NT2/D1 (cell line): ENCODE measurements at regions not wholly inside any gene's neighbourhood (a gene's known extent, or its start where the extent isn't known, plus 50 kb on each side); places are given as distances from the start of the nearest gene placed in this dataset.

ENCODE experiments used
- DNase-seq: peaks from one replicate; pipeline ENCODE4 v3.0.0-alpha.2; 2011; ENCODE audit warnings: low read depth, low spot score
- H3K27me3 ChIP-seq: 2 replicates; pipeline ENCODE4 v1.6.0; 2011; ENCODE audit warnings: mild to moderate bottlenecking; ENCODE audit not compliant: insufficient read length, insufficient read depth
- H3K36me3 ChIP-seq: 2 replicates; pipeline ENCODE4 v1.6.1; 2011; ENCODE audit warnings: mild to moderate bottlenecking, low read length, mixed read lengths; ENCODE audit not compliant: insufficient read depth, insufficient read length
- H3K4me1 ChIP-seq: 2 replicates; pipeline ENCODE4 v1.5.1; 2011; ENCODE audit not compliant: insufficient read depth, insufficient read length
- H3K4me3 ChIP-seq: 2 replicates; pipeline ENCODE4 v1.5.1; 2011; ENCODE audit warnings: low read depth; ENCODE audit not compliant: insufficient read length
- H3K9ac ChIP-seq: 2 replicates; pipeline ENCODE4 v1.6.0; 2011; ENCODE audit warnings: low read depth; ENCODE audit not compliant: insufficient read length
- H3K9me3 ChIP-seq: 2 replicates; pipeline ENCODE4 v1.5.1; 2011; ENCODE audit warnings: mild to moderate bottlenecking, low read length; ENCODE audit not compliant: insufficient read depth
- SUZ12 ChIP-seq: IDR thresholded peaks from 2 replicates; pipeline ENCODE4 v1.6.1; 2011; ENCODE audit not compliant: insufficient read length, insufficient read depth; ENCODE audit errors: extremely low read depth
- YY1 ChIP-seq: IDR thresholded peaks from 2 replicates; pipeline ENCODE4 v1.6.1; 2011; ENCODE audit not compliant: insufficient read length, insufficient read depth
- ZNF274 ChIP-seq: IDR thresholded peaks from 2 replicates; pipeline ENCODE4 v1.6.1; 2011; ENCODE audit warnings: mild to moderate bottlenecking, low read depth, low read length

GRCh38 chr12:75581515-75581914 is 70.1 kb upstream of the KRR1 start:
- Histone ChIP-seq H3K9ac (no peak overlapping the region), H3K4me3 (no peak overlapping the region), H3K4me1 (no peaks in the 10 kb centered on the region), H3K36me3 (no peaks in the 10 kb centered on the region), H3K9me3 (no peaks in the 10 kb centered on the region), H3K27me3 (no peaks in the 10 kb centered on the region)
- TF ChIP-seq SUZ12 (no peak), ZNF274 (no peak), YY1 (no peak)
- DNase-seq = no peak

- H3K9ac ChIP-seq = no peak overlapping the region
- H3K27me3 ChIP-seq = no peaks in the 10 kb centered on the region
- no peaks in the 10 kb centered on the region for H3K36me3 ChIP-seq
- H3K4me3 ChIP-seq = no peak overlapping the region
- no peaks in the 10 kb centered on the region for H3K9me3 ChIP-seq
- H3K4me1 ChIP-seq = no peaks in the 10 kb centered on the region
- no peak for DNase-seq
- TF ChIP-seq ZNF274 = no peak
- TF ChIP-seq SUZ12 = no peak
- no peak for TF ChIP-seq YY1
These were observed 68.1 kb upstream of the KRR1 start for GRCh38 chr12:75579552-75579951.

- Histone ChIP-seq H3K27me3 (no peaks in the 10 kb centered on the region), H3K9ac (no peak overlapping the region), H3K36me3 (no peaks in the 10 kb centered on the region), H3K4me1 (no peaks in the 10 kb centered on the region), H3K9me3 (no peaks in the 10 kb centered on the region), H3K4me3 (no peak overlapping the region)
- TF ChIP-seq ZNF274 = no peak
- TF ChIP-seq YY1 = no peak
- TF ChIP-seq SUZ12 = no peak
- DNase-seq = no peak
These were observed 67.1 kb upstream of the KRR1 start for GRCh38 chr12:75578546-75578945.

GRCh38 chr12:75577812-75578211 is 66.4 kb upstream of the KRR1 start:
- no peak for DNase-seq
- Histone ChIP-seq H3K4me3 (no peak overlapping the region), H3K9me3 (no peaks in the 10 kb centered on the region), H3K9ac (no peak overlapping the region), H3K4me1 (no peaks in the 10 kb centered on the region), H3K27me3 (no peaks in the 10 kb centered on the region), H3K36me3 (no peaks in the 10 kb centered on the region)
- no peak for TF ChIP-seq SUZ12
- TF ChIP-seq ZNF274 = no peak
- no peak for TF ChIP-seq YY1

GRCh38 chr12:75571656-75572205 is 60.3 kb upstream of the KRR1 start:
- TF ChIP-seq YY1 = no peak
- no peak for TF ChIP-seq ZNF274
- TF ChIP-seq SUZ12 = no peak
- H3K36me3 ChIP-seq = no peaks in the 10 kb centered on the region
- no peaks in the 10 kb centered on the region for H3K4me1 ChIP-seq
- no peak for DNase-seq
- H3K27me3 ChIP-seq = no peaks in the 10 kb centered on the region
- no peak overlapping the region for H3K4me3 ChIP-seq
- no peaks in the 10 kb centered on the region for H3K9me3 ChIP-seq
- H3K9ac ChIP-seq = no peak overlapping the region

GRCh38 chr12:75571204-75571603 is 59.8 kb upstream of the KRR1 start:
- peaks cover 3% of the 10 kb centered on the region for H3K9me3 ChIP-seq
- no peak overlapping the region for H3K9ac ChIP-seq
- TF ChIP-seq SUZ12 = no peak
- no peak for TF ChIP-seq YY1
- no peak for TF ChIP-seq ZNF274
- H3K36me3 ChIP-seq = no peaks in the 10 kb centered on the region
- no peaks in the 10 kb centered on the region for H3K4me1 ChIP-seq
- H3K4me3 ChIP-seq = no peak overlapping the region
- DNase-seq = no peak
- H3K27me3 ChIP-seq = no peaks in the 10 kb centered on the region

GRCh38 chr12:75568801-75569200 is 57.4 kb upstream of the KRR1 start:
- TF ChIP-seq ZNF274 (no peak), SUZ12 (no peak), YY1 (no peak)

GRCh38 chr12:75568393-75568792 is 57.0 kb upstream of the KRR1 start:
- Histone ChIP-seq H3K9ac (no peak overlapping the region), H3K4me1 (no peaks in the 10 kb centered on the region), H3K9me3 (peaks cover 24% of the 10 kb centered on the region), H3K4me3 (no peak overlapping the region), H3K36me3 (no peaks in the 10 kb centered on the region), H3K27me3 (no peaks in the 10 kb centered on the region)
- TF ChIP-seq ZNF274 (no peak), SUZ12 (no peak), YY1 (no peak)
- no peak for DNase-seq

More at GRCh38 chr12:75568801-75569200, 57.4 kb upstream of the KRR1 start:
- no peaks in the 10 kb centered on the region for H3K36me3 ChIP-seq
- H3K4me1 ChIP-seq = no peaks in the 10 kb centered on the region
- no peak for DNase-seq
- H3K4me3 ChIP-seq = no peak overlapping the region
- peaks cover 24% of the 10 kb centered on the region for H3K9me3 ChIP-seq
- no peaks in the 10 kb centered on the region for H3K27me3 ChIP-seq
- no peak overlapping the region for H3K9ac ChIP-seq
